Epithelial cell of proximal tubule (primary cell): ENCODE measurements at regions not wholly inside any gene's neighbourhood (a gene's known extent, or its start where the extent isn't known, plus 50 kb on each side); places are given as distances from the start of the nearest gene placed in this dataset.
A peak's percentile ranks its signal among the peaks of the same experiment; 100 is the strongest.
"Not testable (repeated sequence)": the region's sequence is repeated elsewhere in the genome, so short reads cannot be mapped to it uniquely, and the experiment has no call there.

Source experiments
- DNase-seq: peaks from one replicate; pipeline ENCODE4 v3.0.0-alpha.2; 2011; ENCODE audit warnings: low read depth
- H3K4me3 ChIP-seq: 2 replicates; pipeline ENCODE4 v1.5.1; 2011; ENCODE audit warnings: low read depth, mild to moderate bottlenecking, low read length
- TF ChIP-seq, protein P1 (sequence below): conservative IDR thresholded peaks from 2 replicates; pipeline ENCODE4 v1.5.1; 2012; ENCODE audit warnings: low read depth, mild to moderate bottlenecking, low read length

- TF ChIP-seq, protein P1, sequence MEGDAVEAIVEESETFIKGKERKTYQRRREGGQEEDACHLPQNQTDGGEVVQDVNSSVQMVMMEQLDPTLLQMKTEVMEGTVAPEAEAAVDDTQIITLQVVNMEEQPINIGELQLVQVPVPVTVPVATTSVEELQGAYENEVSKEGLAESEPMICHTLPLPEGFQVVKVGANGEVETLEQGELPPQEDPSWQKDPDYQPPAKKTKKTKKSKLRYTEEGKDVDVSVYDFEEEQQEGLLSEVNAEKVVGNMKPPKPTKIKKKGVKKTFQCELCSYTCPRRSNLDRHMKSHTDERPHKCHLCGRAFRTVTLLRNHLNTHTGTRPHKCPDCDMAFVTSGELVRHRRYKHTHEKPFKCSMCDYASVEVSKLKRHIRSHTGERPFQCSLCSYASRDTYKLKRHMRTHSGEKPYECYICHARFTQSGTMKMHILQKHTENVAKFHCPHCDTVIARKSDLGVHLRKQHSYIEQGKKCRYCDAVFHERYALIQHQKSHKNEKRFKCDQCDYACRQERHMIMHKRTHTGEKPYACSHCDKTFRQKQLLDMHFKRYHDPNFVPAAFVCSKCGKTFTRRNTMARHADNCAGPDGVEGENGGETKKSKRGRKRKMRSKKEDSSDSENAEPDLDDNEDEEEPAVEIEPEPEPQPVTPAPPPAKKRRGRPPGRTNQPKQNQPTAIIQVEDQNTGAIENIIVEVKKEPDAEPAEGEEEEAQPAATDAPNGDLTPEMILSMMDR, result no peak
- no peak overlapping the region for H3K4me3 ChIP-seq
- no peak for DNase-seq
These were observed 51.7 kb upstream of the ATIC start for GRCh38 chr2:215260097-215260677.

- no peak for DNase-seq
- TF ChIP-seq, protein P1, result no peak
- no peak overlapping the region for H3K4me3 ChIP-seq
These were observed 62.4 kb upstream of the ATIC start for GRCh38 chr2:215249501-215249900.

DNA sequence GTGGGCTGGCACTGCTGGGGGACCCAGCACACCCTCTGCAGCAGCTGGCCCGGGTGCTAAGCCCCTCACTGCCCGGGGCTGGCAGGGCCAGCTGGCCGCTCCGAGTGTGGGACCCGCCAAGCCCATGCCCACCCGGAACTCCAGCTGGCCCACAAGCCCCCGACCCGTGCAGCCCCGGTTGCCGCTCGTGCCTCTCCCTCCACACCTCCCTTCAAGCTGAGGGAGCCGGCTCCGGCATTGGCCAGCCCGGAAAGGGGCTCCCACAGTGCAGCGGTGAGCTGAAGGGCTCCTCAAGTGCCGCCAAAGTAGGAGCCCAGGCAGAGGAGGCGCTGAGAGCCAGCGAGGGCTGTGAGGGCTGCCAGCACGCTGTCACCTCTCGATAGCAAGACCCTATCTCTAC, 65.9 kb upstream of the ATIC start:
- DNase-seq, H3K4me3 ChIP-seq: not testable (repeated sequence)

DNA sequence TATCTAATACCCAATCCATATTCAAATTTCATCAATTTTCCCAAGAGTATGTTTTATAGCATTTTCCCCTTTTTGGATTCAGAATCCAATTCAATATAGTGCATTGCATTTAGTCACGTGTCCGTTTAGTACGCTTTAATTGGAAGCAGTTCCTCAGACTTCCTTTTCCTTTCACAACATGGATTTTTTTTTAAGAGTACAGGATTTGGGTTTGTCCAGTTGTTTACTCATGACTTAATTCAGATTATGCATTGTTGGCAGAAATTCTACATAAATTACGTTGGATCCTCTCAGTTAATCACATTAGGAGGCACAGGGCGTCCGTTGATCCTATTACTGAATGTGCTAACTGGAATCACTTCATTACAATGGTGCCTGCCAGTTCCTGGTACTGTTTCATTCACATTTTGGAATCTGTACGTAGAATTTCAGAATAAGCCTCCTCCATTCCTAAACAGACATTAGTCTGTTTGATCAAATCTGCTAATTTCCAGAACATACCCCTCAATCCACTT, 70.0 kb upstream of the ATIC start:
- TF ChIP-seq, protein P1, result no peak

GRCh38 chr2:215238485-215239098, 73.3 kb upstream of the ATIC start:
- H3K4me3 ChIP-seq, result no peak overlapping the region
- no peak for DNase-seq
- TF ChIP-seq, protein P1, result no peak

More for the DNA sequence above, 70.0 kb upstream of the ATIC start:
- no peak for DNase-seq
- no peak overlapping the region for H3K4me3 ChIP-seq

DNA sequence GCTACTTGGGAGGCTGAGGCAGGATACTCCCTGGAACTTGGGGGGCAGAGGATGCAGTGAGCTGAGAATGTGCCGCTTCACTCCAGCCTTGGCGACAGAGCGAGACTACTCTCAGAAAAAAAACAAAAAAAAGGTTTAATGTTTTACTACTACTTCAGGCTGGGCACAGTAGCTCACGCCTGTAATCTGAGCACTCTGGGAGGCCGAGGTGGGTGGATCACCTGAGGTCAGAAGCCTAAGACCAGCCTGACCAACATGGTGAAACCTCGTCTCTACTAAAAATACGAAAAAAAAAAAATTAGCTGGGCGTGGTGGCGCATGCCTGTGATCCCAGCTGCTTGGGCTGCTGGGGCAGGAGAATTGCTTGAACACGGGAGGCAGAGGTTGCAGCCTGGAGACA, 75.7 kb upstream of the ATIC start:
- TF ChIP-seq, protein P1, result no peak
- peak; percentile 20 for DNase-seq
- no peak overlapping the region for H3K4me3 ChIP-seq

DNA sequence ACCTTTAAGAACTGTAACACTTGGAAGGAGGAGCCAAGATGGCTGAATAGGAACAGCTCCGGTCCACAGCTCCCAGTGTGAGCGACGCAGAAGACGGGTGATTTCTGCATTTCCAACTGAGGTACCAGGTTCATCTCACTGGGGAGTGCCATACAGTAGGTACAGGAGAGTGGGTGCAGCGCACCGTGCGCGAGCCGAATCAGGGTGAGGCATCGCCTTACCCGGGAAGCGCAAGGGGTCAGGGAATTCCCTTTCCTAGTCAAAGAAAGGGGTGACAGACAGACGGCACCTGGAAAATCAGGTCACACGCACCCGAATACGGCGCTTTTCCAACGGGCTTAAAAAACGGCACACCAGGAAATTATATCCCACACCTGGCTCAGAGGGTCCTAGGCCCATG, 81.8 kb upstream of the ABCA12 start:
- H3K4me3 ChIP-seq, DNase-seq: not testable (repeated sequence)
